Trophoblast cell (in vitro differentiated cells and primary cell): ENCODE measurements at regions not wholly inside any gene's neighbourhood (a gene's known extent, or its start where the extent isn't known, plus 50 kb on each side); places are given as distances from the start of the nearest gene placed in this dataset.

ENCODE experiments used
- DNase-seq, 2 donors: peaks; one replicate each; pipeline ENCODE4 v3.0.0-alpha.2; 2016
- H2AFZ ChIP-seq: 2 replicates; pipeline ENCODE4 v1.6.1; 2013; ENCODE audit warnings: low read length, moderate library complexity, mild to moderate bottlenecking; ENCODE audit not compliant: insufficient read depth, poor library complexity
- H2AK5ac ChIP-seq: 2 replicates; pipeline ENCODE4 v1.6.1; 2013; ENCODE audit warnings: mild to moderate bottlenecking, low read length
- H2BK120ac ChIP-seq: 2 replicates; pipeline ENCODE4 v1.6.1; 2013; ENCODE audit warnings: low read length, mild to moderate bottlenecking, moderate library complexity; ENCODE audit not compliant: insufficient read depth, poor library complexity
- H2BK12ac ChIP-seq: 2 replicates; pipeline ENCODE4 v1.6.1; 2013; ENCODE audit warnings: mild to moderate bottlenecking, low read length, moderate library complexity
- H2BK5ac ChIP-seq: 2 replicates; pipeline ENCODE4 v1.6.1; 2013; ENCODE audit warnings: low read length, low read depth, moderate library complexity, mild to moderate bottlenecking; ENCODE audit not compliant: poor library complexity
- H3K14ac ChIP-seq: 2 replicates; pipeline ENCODE4 v1.6.1; 2013; ENCODE audit warnings: mild to moderate bottlenecking, low read length
- H3K18ac ChIP-seq: 2 replicates; pipeline ENCODE4 v1.6.1; 2013; ENCODE audit warnings: mild to moderate bottlenecking, low read length
- H3K23ac ChIP-seq: 2 replicates; pipeline ENCODE4 v1.6.1; 2013; ENCODE audit warnings: low read length
- H3K27ac ChIP-seq: 2 replicates; pipeline ENCODE4 v1.5.1; 2013; ENCODE audit warnings: low read depth, mild to moderate bottlenecking, inconsistent platforms, low read length, moderate library complexity
- H3K27me3 ChIP-seq: 2 replicates; pipeline ENCODE4 v1.6.1; 2013; ENCODE audit warnings: inconsistent platforms, mild to moderate bottlenecking, low read length, moderate library complexity; ENCODE audit not compliant: insufficient read depth
- H3K36me3 ChIP-seq, 2 experiments: 1 replicate in 1 of 2; 2 replicates in 1 of 2; pipeline ENCODE4 v1.6.1; 2013; ENCODE audit warnings: low read length in 2 of 2, mild to moderate bottlenecking in 2 of 2, moderate library complexity in 1 of 2; ENCODE audit not compliant: insufficient read depth in 2 of 2, control insufficient read depth in 1 of 2
- H3K4ac ChIP-seq: 2 replicates; pipeline ENCODE4 v1.6.1; 2013; ENCODE audit warnings: low read depth, mild to moderate bottlenecking, low read length, moderate library complexity
- H3K4me1 ChIP-seq, 2 experiments: 1 replicate in 1 of 2; 2 replicates in 1 of 2; pipeline ENCODE4 v1.6.1; 2013; ENCODE audit warnings: low read length in 2 of 2, mild to moderate bottlenecking in 2 of 2, moderate library complexity in 1 of 2; ENCODE audit not compliant: insufficient read depth in 2 of 2, control insufficient read depth in 1 of 2
- H3K4me2 ChIP-seq: 2 replicates; pipeline ENCODE4 v1.6.1; 2013; ENCODE audit warnings: inconsistent platforms, mild to moderate bottlenecking, low read length, moderate library complexity
- H3K4me3 ChIP-seq: 2 replicates; pipeline ENCODE4 v1.5.1; 2013; ENCODE audit warnings: mild to moderate bottlenecking, low read depth, low read length, inconsistent platforms
- H3K79me1 ChIP-seq: one replicate; pipeline ENCODE4 v1.6.1; 2013; ENCODE audit warnings: low read length
- H3K79me2 ChIP-seq: 2 replicates; pipeline ENCODE4 v1.6.1; 2013; ENCODE audit warnings: low read length, mild to moderate bottlenecking; ENCODE audit not compliant: control insufficient read depth, insufficient read depth, poor library complexity
- H3K9ac ChIP-seq: 2 replicates; pipeline ENCODE4 v1.6.1; 2013; ENCODE audit warnings: mild to moderate bottlenecking, low read length
- H3K9me3 ChIP-seq: 2 replicates; pipeline ENCODE4 v1.6.1; 2013; ENCODE audit warnings: low read depth, mild to moderate bottlenecking, control low read depth, inconsistent platforms, low read length; ENCODE audit not compliant: insufficient read depth
- H4K12ac ChIP-seq: 2 replicates; pipeline ENCODE4 v1.6.1; 2013; ENCODE audit warnings: low read depth, mild to moderate bottlenecking, low read length, moderate library complexity
- H4K8ac ChIP-seq: 2 replicates; pipeline ENCODE4 v1.6.1; 2013; ENCODE audit warnings: low read depth, mild to moderate bottlenecking, low read length, moderate library complexity
- H4K91ac ChIP-seq: one replicate; pipeline ENCODE4 v1.6.1; 2013; ENCODE audit warnings: low read depth, mild to moderate bottlenecking, low read length, moderate library complexity
- WGBS: extraction: QIAGEN DNeasy Blood & Tissue Kit; methylation state at CpG from one replicate; pipeline ENCODE4 v1.1.7; 2013; ENCODE audit warnings: missing lambda C conversion rate; ENCODE audit not compliant: insufficient read length, insufficient coverage; ENCODE audit errors: extremely low coverage; 5-methylcytosine and 5-hydroxymethylcytosine counted together

DNA sequence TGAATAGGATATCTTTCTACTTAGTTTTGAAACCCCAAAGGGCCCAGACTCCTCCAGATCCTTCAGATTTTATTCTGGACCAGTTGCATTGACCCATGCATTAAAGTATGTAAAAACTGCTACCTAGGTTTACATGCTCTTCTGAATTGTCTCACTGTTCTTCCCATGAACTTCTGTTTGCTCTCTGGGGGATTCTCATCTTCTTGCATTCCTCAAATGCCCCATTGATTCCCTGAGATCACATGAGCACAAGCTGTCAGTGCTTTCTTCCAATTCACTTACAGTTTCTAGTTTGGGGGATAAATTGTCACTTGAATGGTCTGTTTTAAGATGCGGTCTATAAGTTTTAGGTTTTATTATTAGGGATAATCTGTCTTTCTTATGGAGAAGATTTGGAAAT lies 188.9 kb upstream of the KIF2B start:
- Histone ChIP-seq H2AK5ac (no peak overlapping the region), H3K4me2 (no peak overlapping the region), H4K91ac (no peak overlapping the region), H3K27ac (no peak overlapping the region), H2AFZ (no peak overlapping the region), H3K36me3 (no peaks in the 10 kb centered on the region), H2BK12ac (no peak overlapping the region), H2BK120ac (no peak overlapping the region), H3K4me3 (no peak overlapping the region), H3K9me3 (no peaks in the 10 kb centered on the region), H3K79me1 (peaks cover under 1% of the 10 kb centered on the region), H3K79me2 (no peaks in the 10 kb centered on the region), H4K8ac (no peak overlapping the region), H4K12ac (no peak overlapping the region), H3K27me3 (no peaks in the 10 kb centered on the region), H2BK5ac (no peak overlapping the region), H3K9ac (no peak overlapping the region), H3K4ac (no peak overlapping the region), H3K14ac (no peak overlapping the region), H3K23ac (no peak overlapping the region), H3K18ac (no peak overlapping the region), H3K4me1 (peaks cover 0 to 4% of the 10 kb centered on the region in 2 experiments)
- WGBS, result no CpG with 5 or more reads among the region's 1 CpG
- DNase-seq, result no peak

DNA sequence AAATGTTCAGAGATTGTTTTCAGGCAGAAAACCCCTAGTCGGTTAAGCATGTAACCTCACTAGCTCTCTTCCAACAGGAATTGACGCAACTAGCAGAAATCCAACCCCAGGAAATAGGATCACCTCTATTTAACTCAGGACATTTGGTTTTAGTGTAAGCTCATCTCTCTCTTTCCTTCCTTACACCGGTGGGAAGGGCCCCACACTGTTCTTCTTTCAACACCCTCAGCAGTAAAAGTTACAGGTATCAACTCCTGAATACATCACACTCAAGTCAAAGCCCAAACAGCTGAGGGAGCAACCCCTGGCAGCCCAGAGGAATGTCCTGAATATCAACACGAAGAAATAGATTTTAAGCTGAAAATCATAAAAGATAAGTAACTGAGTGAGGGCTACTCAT lies 191.2 kb upstream of the KIF2B start:
- H2BK120ac ChIP-seq, result no peak overlapping the region
- no peak overlapping the region for H2BK12ac ChIP-seq
- no peaks in the 10 kb centered on the region for H3K79me2 ChIP-seq
- H3K4ac ChIP-seq, result no peak overlapping the region
- DNase-seq, result no peak
- H4K91ac ChIP-seq, result no peak overlapping the region
- H3K9ac ChIP-seq, result no peak overlapping the region
- H3K14ac ChIP-seq, result no peak overlapping the region
- no peak overlapping the region for H3K23ac ChIP-seq
- no peak overlapping the region for H3K18ac ChIP-seq
- no peak overlapping the region for H4K8ac ChIP-seq
- no peak overlapping the region for H3K4me2 ChIP-seq
- H3K4me1 ChIP-seq, result peaks cover 0 to 4% of the 10 kb centered on the region in 2 experiments
- no peak overlapping the region for H3K27ac ChIP-seq
- H2AFZ ChIP-seq, result no peak overlapping the region
- H3K4me3 ChIP-seq, result no peak overlapping the region
- H2BK5ac ChIP-seq, result no peak overlapping the region
- no peak overlapping the region for H2AK5ac ChIP-seq
- no peaks in the 10 kb centered on the region for H3K9me3 ChIP-seq
- peaks cover 2% of the 10 kb centered on the region for H3K79me1 ChIP-seq
- H4K12ac ChIP-seq, result no peak overlapping the region
- whole genome bisulfite sequencing, result no CpG with 5 or more reads among the region's 4 CpGs
- no peaks in the 10 kb centered on the region for H3K36me3 ChIP-seq
- H3K27me3 ChIP-seq, result no peaks in the 10 kb centered on the region

DNA sequence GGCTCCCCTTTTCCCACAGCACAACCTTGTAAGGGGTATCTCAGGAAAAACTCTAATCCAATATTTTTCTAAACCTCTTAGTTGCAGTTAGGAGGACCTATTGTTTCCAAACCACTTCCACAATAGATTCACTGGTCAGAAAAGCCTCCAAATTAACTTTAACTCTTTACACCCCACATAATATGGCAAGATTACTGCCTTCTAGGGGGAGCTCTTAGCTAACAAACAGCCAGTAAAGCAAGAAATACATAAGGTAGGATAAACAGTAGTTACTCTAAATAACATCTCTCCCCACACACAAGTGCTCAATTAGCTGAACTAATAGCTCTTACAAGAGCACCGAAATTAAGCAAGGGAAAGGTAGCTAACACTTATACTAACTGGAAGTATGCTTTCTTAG lies 192.1 kb upstream of the KIF2B start:
- Histone ChIP-seq H3K4me1 (peaks cover 0 to 4% of the 10 kb centered on the region in 2 experiments), H4K8ac (no peak overlapping the region), H3K18ac (no peak overlapping the region), H2BK5ac (no peak overlapping the region), H3K4me3 (no peak overlapping the region), H3K4ac (no peak overlapping the region), H3K14ac (no peak overlapping the region), H3K36me3 (no peaks in the 10 kb centered on the region), H3K27ac (no peak overlapping the region), H3K9ac (no peak overlapping the region), H2AFZ (no peak overlapping the region), H3K23ac (no peak overlapping the region), H2BK120ac (no peak overlapping the region), H2BK12ac (no peak overlapping the region), H3K79me1 (peaks cover 2% of the 10 kb centered on the region), H3K4me2 (no peak overlapping the region), H3K79me2 (no peaks in the 10 kb centered on the region), H3K27me3 (no peaks in the 10 kb centered on the region), H4K91ac (no peak overlapping the region), H4K12ac (no peak overlapping the region), H3K9me3 (no peaks in the 10 kb centered on the region), H2AK5ac (no peak overlapping the region)
- WGBS, result no CpG with 5 or more reads among the region's 1 CpG
- DNase-seq, result no peak

DNA sequence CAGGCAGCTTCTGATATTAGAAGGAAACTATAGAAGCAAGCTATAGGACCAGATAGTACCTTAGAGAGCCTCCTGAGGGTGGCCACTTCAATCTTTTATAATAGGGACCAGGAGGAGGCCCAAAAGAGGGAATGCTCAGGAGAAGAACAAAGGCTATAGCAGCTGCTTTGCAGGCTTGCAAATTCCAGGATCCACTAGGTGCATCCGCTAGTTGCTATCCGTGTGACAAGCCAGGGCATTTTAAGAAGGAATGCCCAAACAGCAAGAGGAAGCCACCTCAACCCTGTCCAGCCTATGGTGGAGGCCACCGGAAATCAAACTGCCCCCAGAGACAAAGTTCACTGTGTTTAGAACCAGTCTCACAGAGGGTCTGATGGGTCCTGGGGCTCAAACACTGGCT lies 192.6 kb upstream of the KIF2B start:
- Histone ChIP-seq H3K36me3 (no peaks in the 10 kb centered on the region), H3K23ac (no peak overlapping the region), H3K9ac (no peak overlapping the region), H4K12ac (no peak overlapping the region), H4K91ac (no peak overlapping the region), H2BK12ac (no peak overlapping the region), H3K27ac (no peak overlapping the region), H3K4me1 (peaks cover 0 to 4% of the 10 kb centered on the region in 2 experiments), H3K4me3 (no peak overlapping the region), H3K14ac (no peak overlapping the region), H3K79me2 (no peaks in the 10 kb centered on the region), H2BK120ac (no peak overlapping the region), H3K18ac (no peak overlapping the region), H3K9me3 (no peaks in the 10 kb centered on the region), H3K79me1 (peaks cover 2% of the 10 kb centered on the region), H2AK5ac (no peak overlapping the region), H2AFZ (no peak overlapping the region), H3K4me2 (no peak overlapping the region), H3K4ac (no peak overlapping the region), H3K27me3 (no peaks in the 10 kb centered on the region), H2BK5ac (no peak overlapping the region), H4K8ac (no peak overlapping the region)
- DNase-seq, result no peak
- no CpG with 5 or more reads among the region's 3 CpGs for WGBS
